ENCODE measurements at regions not wholly inside any gene's neighbourhood (a gene's known extent, or its start where the extent isn't known, plus 50 kb on each side); places are given as distances from the start of the nearest gene placed in this dataset.

GRCh38 chr11:86743223-86744118 is 56.9 kb upstream of the PRSS23 start (continued):
- TF ChIP-seq CBX8 (IDR thresholded peaks at IDR 0.05; ENCODE audit: borderline replicate concordance, low read depth, low read length) (no peak), POLR2AphosphoS5 (IDR thresholded peaks at IDR 0.05; ENCODE audit: low read depth, low read length) (no peak)
